Keratinocyte (primary cell): ENCODE measurements at regions not wholly inside any gene's neighbourhood (a gene's known extent, or its start where the extent isn't known, plus 50 kb on each side); places are given as distances from the start of the nearest gene placed in this dataset.

ENCODE experiments used
- DNase-seq: peaks from one replicate; pipeline ENCODE4 v3.0.0-alpha.2; 2011; ENCODE audit warnings: low read depth, missing footprints, low spot score
- FAIRE-seq: peaks from 2 replicates; lab custom pipeline; 2011; peaks lifted over from hg19 to GRCh38; lab: Jason Lieb, UNC
- H2AFZ ChIP-seq: 2 replicates; pipeline ENCODE4 v1.6.0; 2012; ENCODE audit warnings: low read length, control low read depth, inconsistent platforms; ENCODE audit not compliant: control insufficient read depth
- H3K27ac ChIP-seq: 2 replicates; pipeline ENCODE4 v1.5.1; 2011; ENCODE audit warnings: low read length; ENCODE audit not compliant: control insufficient read depth, insufficient read depth
- H3K27me3 ChIP-seq: 3 replicates; pipeline ENCODE4 v1.6.0; 2011; ENCODE audit warnings: low read length; ENCODE audit not compliant: control insufficient read depth, insufficient read depth; ENCODE audit errors: extremely low read depth
- H3K36me3 ChIP-seq, 2 experiments: 2 replicates in 1 of 2; 3 replicates in 1 of 2; pipeline ENCODE4 v1.5.1; 2011; ENCODE audit warnings: low read length in 2 of 2, mild to moderate bottlenecking in 1 of 2; ENCODE audit not compliant: control insufficient read depth in 2 of 2, insufficient read depth in 2 of 2; ENCODE audit errors: extremely low read depth in 1 of 2
- H3K4me1 ChIP-seq: 3 replicates; pipeline ENCODE4 v1.5.1; 2011; ENCODE audit warnings: low read length; ENCODE audit not compliant: control insufficient read depth, insufficient read depth; ENCODE audit errors: extremely low read depth
- H3K4me2 ChIP-seq: 3 replicates; pipeline ENCODE4 v1.6.0; 2011; ENCODE audit warnings: low read depth, low read length; ENCODE audit not compliant: control insufficient read depth, insufficient read depth; ENCODE audit errors: extremely low read depth
- H3K4me3 ChIP-seq, 3 experiments: fragments of 200-600 bp in 1 of 3; sonication (generic) in 1 of 3; 2 replicates in 2 of 3; 3 replicates in 1 of 3; pipeline ENCODE4 v1.5.1; 2011 to 2016; ENCODE audit warnings: low read length in 3 of 3, mild to moderate bottlenecking in 3 of 3, control low read depth in 2 of 3, inconsistent platforms in 1 of 3, low read depth in 1 of 3, mixed read lengths in 1 of 3, mixed run types in 1 of 3, moderate library complexity in 1 of 3; ENCODE audit not compliant: control insufficient read depth in 2 of 3, insufficient read depth in 2 of 3; ENCODE audit errors: extremely low read depth in 1 of 3
- H3K79me2 ChIP-seq: 2 replicates; pipeline ENCODE4 v1.6.0; 2012; ENCODE audit warnings: low read length; ENCODE audit not compliant: control insufficient read depth, insufficient read depth
- H3K9ac ChIP-seq: 3 replicates; pipeline ENCODE4 v1.6.0; 2011; ENCODE audit warnings: low read length; ENCODE audit not compliant: control insufficient read depth, insufficient read depth; ENCODE audit errors: extremely low read depth
- H3K9me1 ChIP-seq: 3 replicates; pipeline ENCODE4 v1.6.0; 2011; ENCODE audit warnings: low read length; ENCODE audit not compliant: control insufficient read depth, insufficient read depth; ENCODE audit errors: extremely low read depth
- H3K9me3 ChIP-seq: 2 replicates; pipeline ENCODE4 v1.5.1; 2012; ENCODE audit warnings: low read depth, low read length; ENCODE audit not compliant: control insufficient read depth
- H4K20me1 ChIP-seq: 3 replicates; pipeline ENCODE4 v1.6.0; 2011; ENCODE audit warnings: low read length; ENCODE audit not compliant: control insufficient read depth, insufficient read depth; ENCODE audit errors: extremely low read depth
- EZH2 ChIP-seq: IDR thresholded peaks from one replicate; pipeline ENCODE4 v1.6.1; 2012; ENCODE audit warnings: inconsistent platforms, mild to moderate bottlenecking, low read length, moderate library complexity
- dilution Hi-C: fragments of 300-500 bp; cut with MboI; formaldehyde crosslinking; loops from one replicate; pipeline ENCODE4 v1.7.0; 2020; ENCODE audit warnings: low sequenced_read_pairs; ENCODE audit not compliant: extremely low pct_ligation_motif_present
- TF ChIP-seq, protein P1 (sequence below), 3 experiments: IDR thresholded peaks in 1 of 3; conservative IDR thresholded peaks in 1 of 3; optimal IDR thresholded peaks in 1 of 3; 2 replicates in 2 of 3; 3 replicates in 1 of 3; pipeline versions ENCODE3 to v1.5.1; 2011; ENCODE audit warnings: low read length in 3 of 3, mild to moderate bottlenecking in 3 of 3, moderate library complexity in 2 of 3, control low read depth in 1 of 3, inconsistent platforms in 1 of 3; ENCODE audit not compliant: insufficient read depth in 2 of 3; ENCODE audit errors: extremely low read depth in 1 of 3

GRCh38 chr7:50926049-50926448, 143.4 kb upstream of the GRB10 start:
- H3K27ac ChIP-seq = no peak overlapping the region
- FAIRE-seq = no peak

GRCh38 chr7:50923476-50923875, 140.8 kb upstream of the GRB10 start:
- dilution Hi-C loops = no loop called here
- DNase-seq (no peak), FAIRE-seq (no peak)
- Histone ChIP-seq H3K27me3 (peaks cover 12% of the 10 kb centered on the region), H4K20me1 (no peaks in the 10 kb centered on the region), H3K36me3 (no peaks in the 10 kb centered on the region), H3K4me3 (no peak overlapping the region), H3K9me3 (no peaks in the 10 kb centered on the region), H3K4me2 (no peak overlapping the region), H2AFZ (no peak overlapping the region), H3K79me2 (no peaks in the 10 kb centered on the region), H3K4me1 (no peaks in the 10 kb centered on the region), H3K9ac (no peak overlapping the region), H3K27ac (no peak overlapping the region), H3K9me1 (no peaks in the 10 kb centered on the region)
- TF ChIP-seq, protein P1, sequence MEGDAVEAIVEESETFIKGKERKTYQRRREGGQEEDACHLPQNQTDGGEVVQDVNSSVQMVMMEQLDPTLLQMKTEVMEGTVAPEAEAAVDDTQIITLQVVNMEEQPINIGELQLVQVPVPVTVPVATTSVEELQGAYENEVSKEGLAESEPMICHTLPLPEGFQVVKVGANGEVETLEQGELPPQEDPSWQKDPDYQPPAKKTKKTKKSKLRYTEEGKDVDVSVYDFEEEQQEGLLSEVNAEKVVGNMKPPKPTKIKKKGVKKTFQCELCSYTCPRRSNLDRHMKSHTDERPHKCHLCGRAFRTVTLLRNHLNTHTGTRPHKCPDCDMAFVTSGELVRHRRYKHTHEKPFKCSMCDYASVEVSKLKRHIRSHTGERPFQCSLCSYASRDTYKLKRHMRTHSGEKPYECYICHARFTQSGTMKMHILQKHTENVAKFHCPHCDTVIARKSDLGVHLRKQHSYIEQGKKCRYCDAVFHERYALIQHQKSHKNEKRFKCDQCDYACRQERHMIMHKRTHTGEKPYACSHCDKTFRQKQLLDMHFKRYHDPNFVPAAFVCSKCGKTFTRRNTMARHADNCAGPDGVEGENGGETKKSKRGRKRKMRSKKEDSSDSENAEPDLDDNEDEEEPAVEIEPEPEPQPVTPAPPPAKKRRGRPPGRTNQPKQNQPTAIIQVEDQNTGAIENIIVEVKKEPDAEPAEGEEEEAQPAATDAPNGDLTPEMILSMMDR (optimal IDR thresholded peaks at IDR 0.05 in 1 of 3, IDR thresholded peaks at IDR 0.05 in 1 of 3, conservative IDR thresholded peaks at IDR 0.05 in 1 of 3; ENCODE audit: extremely low read depth in 1 of 3, insufficient read depth in 2 of 3, low read length in 3 of 3) = no peak
- TF ChIP-seq EZH2 = no peak

More at GRCh38 chr7:50926049-50926448, 143.4 kb upstream of the GRB10 start:
- H3K9ac ChIP-seq = no peak overlapping the region
- H3K4me2 ChIP-seq = no peak overlapping the region
- no peaks in the 10 kb centered on the region for H3K27me3 ChIP-seq
- H3K79me2 ChIP-seq = no peaks in the 10 kb centered on the region
- dilution Hi-C loops = no loop called here
- H3K9me1 ChIP-seq = no peaks in the 10 kb centered on the region
- TF ChIP-seq, protein P1 (optimal IDR thresholded peaks at IDR 0.05 in 1 of 3, IDR thresholded peaks at IDR 0.05 in 1 of 3, conservative IDR thresholded peaks at IDR 0.05 in 1 of 3; ENCODE audit: extremely low read depth in 1 of 3, insufficient read depth in 2 of 3, low read length in 3 of 3) = no peak
- TF ChIP-seq EZH2 = no peak
- H3K9me3 ChIP-seq = no peaks in the 10 kb centered on the region
- H2AFZ ChIP-seq = no peak overlapping the region
- no peak for DNase-seq
- H3K4me3 ChIP-seq = no peak overlapping the region
- H3K4me1 ChIP-seq = no peaks in the 10 kb centered on the region
- H3K36me3 ChIP-seq = no peaks in the 10 kb centered on the region
- H4K20me1 ChIP-seq = no peaks in the 10 kb centered on the region
